Activated naive CD8-positive, alpha-beta T cell treated with anti-CD3 and anti-CD28 coated beads for 36 hours (primary cell): ENCODE measurements at regions not wholly inside any gene's neighbourhood (a gene's known extent, or its start where the extent isn't known, plus 50 kb on each side); places are given as distances from the start of the nearest gene placed in this dataset.
"Not testable (repeated sequence)": the region's sequence is repeated elsewhere in the genome, so short reads cannot be mapped to it uniquely, and the experiment has no call there.

Source experiments
- DNase-seq: peaks from one replicate; pipeline ENCODE4 v3.0.0; 2021
- H3K27ac Mint-ChIP-seq: one replicate; pipeline ENCODE4 v1.8.0; 2022; ENCODE audit warnings: mild to moderate bottlenecking, moderate library complexity, mixed read lengths
- H3K27me3 Mint-ChIP-seq: one replicate; pipeline ENCODE4 v1.8.0; 2022; ENCODE audit warnings: mild to moderate bottlenecking, mixed read lengths
- H3K36me3 Mint-ChIP-seq: one replicate; pipeline ENCODE4 v1.8.0; 2021; ENCODE audit warnings: mild to moderate bottlenecking, mixed read lengths
- H3K4me1 Mint-ChIP-seq: one replicate; pipeline ENCODE4 v1.8.0; 2021; ENCODE audit warnings: mixed read lengths
- H3K4me3 Mint-ChIP-seq: one replicate; pipeline ENCODE4 v1.8.0; 2022; ENCODE audit warnings: mild to moderate bottlenecking, moderate library complexity, mixed read lengths
- H3K9me3 Mint-ChIP-seq: one replicate; pipeline ENCODE4 v1.8.0; 2022; ENCODE audit warnings: mixed read lengths

- H3K36me3 Mint-ChIP-seq = no peaks in the 10 kb centered on the region
- H3K27me3 Mint-ChIP-seq = no peaks in the 10 kb centered on the region
- peaks cover 18% of the 10 kb centered on the region for H3K9me3 Mint-ChIP-seq
- no peaks in the 10 kb centered on the region for H3K4me1 Mint-ChIP-seq
- no peak for DNase-seq
- H3K27ac Mint-ChIP-seq = no peak overlapping the region
- H3K4me3 Mint-ChIP-seq = no peak overlapping the region
These were observed 1676.9 kb downstream of the PCDH9 start for GRCh38 chr13:65553096-65553727.

GRCh38 chr13:65551208-65551607 is 1678.9 kb downstream of the PCDH9 start:
- no peak overlapping the region for H3K27ac Mint-ChIP-seq

GRCh38 chr13:65540175-65540574 is 1690.0 kb downstream of the PCDH9 start:
- DNase-seq = no peak
- no peaks in the 10 kb centered on the region for H3K36me3 Mint-ChIP-seq
- no peak overlapping the region for H3K4me3 Mint-ChIP-seq
- no peaks in the 10 kb centered on the region for H3K27me3 Mint-ChIP-seq
- H3K9me3 Mint-ChIP-seq = peaks cover 7% of the 10 kb centered on the region
- no peak overlapping the region for H3K27ac Mint-ChIP-seq
- H3K4me1 Mint-ChIP-seq = no peaks in the 10 kb centered on the region

More at GRCh38 chr13:65551208-65551607, 1678.9 kb downstream of the PCDH9 start:
- H3K27me3 Mint-ChIP-seq = no peaks in the 10 kb centered on the region
- no peaks in the 10 kb centered on the region for H3K36me3 Mint-ChIP-seq
- DNase-seq = no peak
- no peak overlapping the region for H3K4me3 Mint-ChIP-seq
- H3K9me3 Mint-ChIP-seq = peaks cover 21% of the 10 kb centered on the region
- no peaks in the 10 kb centered on the region for H3K4me1 Mint-ChIP-seq

- Mint-ChIP-seq H3K4me3 (no peak overlapping the region), H3K9me3 (peaks cover 7% of the 10 kb centered on the region), H3K27me3 (no peaks in the 10 kb centered on the region), H3K36me3 (no peaks in the 10 kb centered on the region), H3K4me1 (no peaks in the 10 kb centered on the region), H3K27ac (no peak overlapping the region)
- DNase-seq = no peak
These were observed 1694.8 kb downstream of the PCDH9 start for GRCh38 chr13:65535370-65535769.

- no peak overlapping the region for H3K4me3 Mint-ChIP-seq
- no peak for DNase-seq
- H3K27me3 Mint-ChIP-seq = no peaks in the 10 kb centered on the region
- H3K36me3 Mint-ChIP-seq = no peaks in the 10 kb centered on the region
- no peak overlapping the region for H3K27ac Mint-ChIP-seq
- H3K9me3 Mint-ChIP-seq = peaks cover 5% of the 10 kb centered on the region
- no peaks in the 10 kb centered on the region for H3K4me1 Mint-ChIP-seq
These were observed 1697.9 kb downstream of the PCDH9 start for GRCh38 chr13:65532231-65532630.

GRCh38 chr13:65530688-65531087 is 1699.4 kb downstream of the PCDH9 start:
- H3K4me1 Mint-ChIP-seq = no peaks in the 10 kb centered on the region
- H3K36me3 Mint-ChIP-seq = no peaks in the 10 kb centered on the region
- no peaks in the 10 kb centered on the region for H3K27me3 Mint-ChIP-seq
- no peak overlapping the region for H3K4me3 Mint-ChIP-seq
- DNase-seq = no peak
- H3K9me3 Mint-ChIP-seq = peaks cover 6% of the 10 kb centered on the region
- H3K27ac Mint-ChIP-seq = no peak overlapping the region

GRCh38 chr13:65529541-65529940 is 1700.6 kb downstream of the PCDH9 start:
- H3K4me3 Mint-ChIP-seq = no peak overlapping the region
- no peak overlapping the region for H3K27ac Mint-ChIP-seq
- no peak for DNase-seq
- peaks cover 8% of the 10 kb centered on the region for H3K9me3 Mint-ChIP-seq
- H3K36me3 Mint-ChIP-seq = no peaks in the 10 kb centered on the region
- no peaks in the 10 kb centered on the region for H3K27me3 Mint-ChIP-seq
- no peaks in the 10 kb centered on the region for H3K4me1 Mint-ChIP-seq

GRCh38 chr13:65508745-65509144 is 1721.4 kb downstream of the PCDH9 start:
- no peak for DNase-seq
- Mint-ChIP-seq H3K27ac (no peak overlapping the region), H3K4me3 (no peak overlapping the region), H3K36me3 (no peaks in the 10 kb centered on the region), H3K9me3 (peaks cover 6% of the 10 kb centered on the region), H3K4me1 (no peaks in the 10 kb centered on the region), H3K27me3 (no peaks in the 10 kb centered on the region)

- H3K4me1 Mint-ChIP-seq = no peaks in the 10 kb centered on the region
- H3K36me3 Mint-ChIP-seq = no peaks in the 10 kb centered on the region
- H3K4me3 Mint-ChIP-seq = no peak overlapping the region
- no peak for DNase-seq
- no peak overlapping the region for H3K27ac Mint-ChIP-seq
- H3K27me3 Mint-ChIP-seq = no peaks in the 10 kb centered on the region
- H3K9me3 Mint-ChIP-seq = peaks cover 5% of the 10 kb centered on the region
These were observed 1721.8 kb downstream of the PCDH9 start for GRCh38 chr13:65508338-65508737.

- no peak overlapping the region for H3K4me3 Mint-ChIP-seq
These were observed 1724.2 kb downstream of the PCDH9 start for GRCh38 chr13:65505941-65506340.

GRCh38 chr13:65504213-65504612 is 1725.9 kb downstream of the PCDH9 start:
- Mint-ChIP-seq H3K4me1 (no peaks in the 10 kb centered on the region), H3K27ac (no peak overlapping the region), H3K36me3 (no peaks in the 10 kb centered on the region), H3K9me3 (peaks cover 5% of the 10 kb centered on the region), H3K27me3 (no peaks in the 10 kb centered on the region), H3K4me3 (no peak overlapping the region)
- DNase-seq = no peak

More at GRCh38 chr13:65505941-65506340, 1724.2 kb downstream of the PCDH9 start:
- no peak for DNase-seq
- H3K27me3 Mint-ChIP-seq = no peaks in the 10 kb centered on the region
- H3K27ac Mint-ChIP-seq = no peak overlapping the region
- H3K4me1 Mint-ChIP-seq = no peaks in the 10 kb centered on the region
- peaks cover 5% of the 10 kb centered on the region for H3K9me3 Mint-ChIP-seq
- no peaks in the 10 kb centered on the region for H3K36me3 Mint-ChIP-seq

GRCh38 chr13:65500481-65500880 is 1729.7 kb downstream of the PCDH9 start:
- no peaks in the 10 kb centered on the region for H3K4me1 Mint-ChIP-seq
- H3K27me3 Mint-ChIP-seq = no peaks in the 10 kb centered on the region
- H3K36me3 Mint-ChIP-seq = no peaks in the 10 kb centered on the region
- peaks cover 5% of the 10 kb centered on the region for H3K9me3 Mint-ChIP-seq
- no peak for DNase-seq
- no peak overlapping the region for H3K4me3 Mint-ChIP-seq
- no peak overlapping the region for H3K27ac Mint-ChIP-seq

- H3K27me3 Mint-ChIP-seq = no peaks in the 10 kb centered on the region
- no peak overlapping the region for H3K4me3 Mint-ChIP-seq
- no peaks in the 10 kb centered on the region for H3K36me3 Mint-ChIP-seq
- peaks cover 3% of the 10 kb centered on the region for H3K9me3 Mint-ChIP-seq
- no peak for DNase-seq
- H3K27ac Mint-ChIP-seq = no peak overlapping the region
- H3K4me1 Mint-ChIP-seq = no peaks in the 10 kb centered on the region
These were observed 1730.9 kb downstream of the PCDH9 start for GRCh38 chr13:65499256-65499655.

- no peak overlapping the region for H3K27ac Mint-ChIP-seq
- H3K4me1 Mint-ChIP-seq = no peaks in the 10 kb centered on the region
- peaks cover 3% of the 10 kb centered on the region for H3K9me3 Mint-ChIP-seq
- no peak overlapping the region for H3K4me3 Mint-ChIP-seq
- no peaks in the 10 kb centered on the region for H3K36me3 Mint-ChIP-seq
- DNase-seq = no peak
- H3K27me3 Mint-ChIP-seq = no peaks in the 10 kb centered on the region
These were observed 1732.9 kb downstream of the PCDH9 start for GRCh38 chr13:65497265-65497664.

- not testable (repeated sequence) for H3K36me3 Mint-ChIP-seq, H3K27me3 Mint-ChIP-seq, DNase-seq, H3K4me3 Mint-ChIP-seq, H3K27ac Mint-ChIP-seq, H3K4me1 Mint-ChIP-seq
- peaks cover 11% of the 10 kb centered on the region for H3K9me3 Mint-ChIP-seq
These were observed 1739.4 kb downstream of the PCDH9 start for GRCh38 chr13:65490725-65491124.

- Mint-ChIP-seq H3K9me3 (peaks cover 11% of the 10 kb centered on the region), H3K27me3 (no peaks in the 10 kb centered on the region), H3K36me3 (no peaks in the 10 kb centered on the region), H3K27ac (no peak overlapping the region), H3K4me1 (no peaks in the 10 kb centered on the region), H3K4me3 (no peak overlapping the region)
- no peak for DNase-seq
These were observed 1741.5 kb downstream of the PCDH9 start for GRCh38 chr13:65488606-65489005.
